GM18873 (cell line): ENCODE measurements at regions not wholly inside any gene's neighbourhood (a gene's known extent, or its start where the extent isn't known, plus 50 kb on each side); places are given as distances from the start of the nearest gene placed in this dataset.
"Not testable (repeated sequence)": the region's sequence is repeated elsewhere in the genome, so short reads cannot be mapped to it uniquely, and the experiment has no call there.

Experiments used
- ATAC-seq: cut with Tn5 transposase; IDR thresholded peaks from one replicate; pipeline ENCODE4 v1.9.1; 2021; ENCODE audit warnings: mild to moderate bottlenecking, moderate library complexity, moderate number of reproducible peaks; ENCODE audit not compliant: unreplicated experiment, low FRiP score

- ATAC-seq: no peak
Observed at GRCh38 chr3:11739706-11740105, 96.0 kb upstream of the VGLL4 start.

- ATAC-seq: no peak
Observed at GRCh38 chr3:11739123-11739522, 95.4 kb upstream of the VGLL4 start.

DNA sequence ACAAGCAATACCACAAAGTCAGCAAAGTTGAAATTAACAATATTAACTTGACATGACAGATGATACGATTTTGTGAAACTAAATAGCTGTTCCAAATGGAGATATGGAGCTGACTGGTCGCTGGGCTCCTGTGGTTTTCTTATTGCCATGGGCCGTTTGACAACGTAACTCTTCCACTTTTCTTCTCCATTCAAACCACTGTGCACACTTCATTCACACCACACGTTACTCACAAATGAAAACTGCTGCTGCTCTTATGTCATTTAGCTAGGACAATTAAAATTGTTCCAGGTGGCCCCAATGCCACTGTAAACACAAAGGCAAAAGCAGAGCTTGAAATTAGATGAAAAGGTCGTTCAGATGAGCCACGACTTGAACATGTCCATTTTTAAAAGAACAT is 94.0 kb upstream of the VGLL4 start:
- no peak for ATAC-seq

DNA sequence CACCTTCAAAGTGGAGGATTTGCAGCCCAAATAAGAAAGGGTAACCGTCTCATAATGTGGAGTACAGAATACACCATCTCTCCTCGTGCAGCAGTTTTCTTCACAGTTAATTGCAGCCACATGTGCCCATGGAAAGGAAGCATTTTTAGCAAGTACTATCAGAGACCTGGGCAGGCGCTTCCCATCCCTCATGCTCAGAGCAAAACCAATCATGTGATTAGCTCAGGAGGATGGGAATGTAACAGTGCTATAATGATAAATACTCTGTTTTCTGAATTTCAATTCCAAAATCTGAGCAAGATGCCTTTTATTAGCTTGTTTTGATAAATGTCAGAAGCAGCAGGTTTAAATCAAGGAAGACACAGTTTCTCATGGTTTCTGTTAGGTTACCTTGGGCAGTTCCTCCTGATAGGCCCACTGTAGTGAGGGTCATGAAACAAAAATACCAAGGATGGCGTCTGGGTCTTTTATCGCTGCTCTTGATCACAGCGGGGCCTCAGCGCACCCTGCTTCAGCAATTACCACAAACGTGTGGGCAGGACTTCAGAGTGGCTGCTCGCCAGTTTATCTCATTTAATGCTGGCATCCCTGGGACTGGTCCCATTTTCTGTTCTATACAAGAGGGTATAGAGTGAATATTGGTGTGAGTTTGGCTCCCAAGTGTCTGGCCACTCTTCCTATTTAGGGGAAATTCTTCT is 92.6 kb upstream of the VGLL4 start:
- no peak for ATAC-seq

GRCh38 chr3:11735638-11736037 is 91.9 kb upstream of the VGLL4 start:
- no peak for ATAC-seq

DNA sequence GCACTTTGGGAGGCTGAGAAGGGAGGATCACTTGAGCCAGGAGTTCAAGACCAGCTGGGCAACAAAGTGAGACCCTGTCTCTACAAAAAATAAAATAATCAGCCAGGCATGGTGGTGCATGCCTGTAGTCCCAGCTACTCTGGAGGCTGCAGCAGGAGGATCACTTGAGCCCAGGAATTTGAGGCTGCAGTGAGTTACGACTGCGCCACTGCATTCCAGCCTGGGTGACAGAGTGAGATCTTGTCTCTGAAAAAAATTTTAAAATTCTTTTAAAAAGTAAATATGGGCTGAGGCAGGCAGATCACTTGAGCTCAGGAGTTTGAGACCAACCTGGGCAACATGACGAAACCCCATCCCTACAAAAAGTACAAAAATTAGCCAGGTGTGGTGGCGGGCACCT is 91.4 kb upstream of the VGLL4 start:
- not testable (repeated sequence) for ATAC-seq

DNA sequence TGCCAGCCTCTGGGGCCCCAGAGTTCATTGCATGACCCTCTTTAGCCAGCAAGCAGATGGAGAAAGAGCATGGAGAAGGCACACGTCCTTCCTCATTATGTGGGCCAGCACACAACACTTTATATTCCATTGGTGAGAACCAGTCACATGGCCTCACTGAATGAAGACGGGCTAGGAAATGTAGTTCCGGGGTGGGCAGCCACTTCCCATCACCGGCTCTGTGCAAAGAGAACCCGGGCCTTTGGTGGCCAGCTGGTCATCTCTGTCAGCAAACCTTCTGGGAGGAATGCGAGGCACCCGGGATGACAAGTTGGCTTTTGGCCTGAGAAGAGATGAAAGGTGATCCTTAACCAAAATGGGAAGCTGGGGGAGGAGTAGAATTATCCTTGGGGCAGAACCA is 90.2 kb upstream of the VGLL4 start:
- no peak for ATAC-seq

DNA sequence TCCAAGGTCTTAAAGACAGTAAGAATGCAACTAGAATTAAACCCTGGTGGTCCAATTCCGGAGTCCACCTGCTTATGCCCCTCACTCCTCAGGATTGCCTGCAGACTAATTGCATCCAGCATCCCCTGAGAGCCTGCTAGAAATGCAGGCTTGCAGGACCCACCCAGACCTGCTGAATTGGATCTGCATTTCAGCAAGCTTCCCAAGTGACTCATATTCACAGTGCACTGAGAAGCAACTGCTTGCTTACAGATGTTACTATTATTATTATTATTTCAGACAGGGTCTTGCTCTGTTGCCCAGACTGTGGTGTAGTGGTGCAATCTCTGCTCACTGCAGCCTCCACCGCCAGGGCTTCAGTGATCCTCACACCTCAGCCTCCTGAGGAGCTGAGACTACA is 83.5 kb upstream of the VGLL4 start:
- ATAC-seq: no peak

- no peak for ATAC-seq
Observed at GRCh38 chr3:11726146-11726545, 82.4 kb upstream of the VGLL4 start.

GRCh38 chr3:11725340-11725641 is 81.6 kb upstream of the VGLL4 start:
- not testable (repeated sequence) for ATAC-seq

DNA sequence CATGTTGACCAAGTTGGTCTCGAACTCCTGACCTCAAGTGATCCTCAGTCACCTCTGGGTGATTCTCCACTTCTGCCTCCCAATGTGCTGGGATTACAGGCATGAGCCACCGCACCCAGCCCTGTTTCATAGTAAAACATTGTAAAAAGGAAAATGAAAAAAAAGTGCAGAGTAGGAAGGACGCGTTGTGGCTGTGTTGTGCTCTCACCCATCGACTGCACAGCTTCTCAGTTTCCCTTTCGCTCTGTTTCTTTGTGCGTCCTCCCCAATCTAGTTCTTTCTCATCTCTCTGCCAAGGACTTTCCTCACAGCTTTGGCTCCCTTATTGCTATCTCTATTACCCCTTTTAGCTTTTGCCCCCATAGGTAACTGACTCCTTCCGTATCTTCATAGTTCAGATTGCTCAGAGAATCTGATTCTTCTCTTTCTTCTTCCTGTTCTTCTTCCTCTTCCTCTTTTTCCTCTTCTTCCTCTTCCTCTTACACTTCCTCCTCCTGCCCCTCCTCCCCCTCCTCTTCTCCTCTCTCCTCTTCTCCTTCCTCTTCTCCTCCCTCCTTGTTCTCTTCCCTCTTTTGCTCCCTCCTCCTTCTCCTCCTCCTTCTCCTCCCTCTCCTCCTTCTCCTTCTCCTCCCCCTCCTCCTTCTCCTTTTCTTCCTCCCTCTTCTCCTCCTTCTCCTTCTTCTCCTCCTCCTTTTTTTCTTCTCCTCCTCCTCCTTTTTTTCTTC is 81.1 kb upstream of the VGLL4 start:
- ATAC-seq: no peak

DNA sequence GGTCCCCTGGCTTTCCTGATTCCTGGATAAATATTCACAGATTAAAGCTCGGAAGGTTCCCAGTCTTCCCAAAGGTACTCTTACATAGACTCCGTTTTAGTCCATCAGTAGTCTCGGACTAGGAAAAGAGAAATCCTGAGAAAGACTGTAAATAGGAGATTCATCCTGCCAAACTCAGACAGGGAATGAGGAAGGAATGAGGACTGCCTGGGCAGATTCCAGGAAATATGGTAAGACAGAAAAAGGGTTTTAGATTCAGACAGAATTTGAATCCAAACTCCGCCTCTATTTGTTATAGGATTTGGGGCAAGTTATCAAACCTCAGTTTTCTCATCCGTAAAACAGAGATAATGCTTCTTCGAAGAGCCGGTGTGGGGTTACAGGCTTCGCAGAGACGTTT is 77.8 kb upstream of the VGLL4 start:
- no peak for ATAC-seq

GRCh38 chr3:11720917-11721411 is 77.2 kb upstream of the VGLL4 start:
- no peak for ATAC-seq

DNA sequence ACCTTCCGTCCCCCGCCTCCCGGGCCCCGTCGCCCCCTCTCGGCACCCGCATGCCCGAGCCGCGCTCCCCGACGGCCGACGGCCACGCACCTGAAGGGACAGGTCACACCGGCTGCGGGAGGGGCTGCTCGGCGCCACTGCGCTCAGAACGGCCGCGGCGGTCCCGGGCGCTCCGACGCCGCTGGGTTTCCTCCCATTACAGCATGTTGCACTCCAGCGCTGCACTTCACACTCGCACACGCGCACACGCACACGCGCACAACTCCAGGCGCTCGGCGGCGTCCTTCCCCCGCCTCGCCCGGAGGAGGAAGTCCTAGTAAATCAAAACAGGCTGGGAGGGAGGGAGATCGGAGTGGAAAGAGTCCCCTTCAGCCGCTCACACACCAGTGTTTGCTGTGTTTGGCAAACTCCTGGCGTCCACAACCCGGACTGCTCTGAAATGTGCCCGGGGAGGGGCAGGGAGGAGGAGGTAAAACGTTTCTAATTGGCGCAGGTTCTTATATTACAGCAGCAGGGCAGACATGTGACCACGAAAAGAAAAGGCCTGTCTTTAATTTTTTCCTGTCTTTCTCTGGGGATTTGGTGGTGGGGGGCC is 76.7 kb upstream of the VGLL4 start:
- ATAC-seq: no peak

DNA sequence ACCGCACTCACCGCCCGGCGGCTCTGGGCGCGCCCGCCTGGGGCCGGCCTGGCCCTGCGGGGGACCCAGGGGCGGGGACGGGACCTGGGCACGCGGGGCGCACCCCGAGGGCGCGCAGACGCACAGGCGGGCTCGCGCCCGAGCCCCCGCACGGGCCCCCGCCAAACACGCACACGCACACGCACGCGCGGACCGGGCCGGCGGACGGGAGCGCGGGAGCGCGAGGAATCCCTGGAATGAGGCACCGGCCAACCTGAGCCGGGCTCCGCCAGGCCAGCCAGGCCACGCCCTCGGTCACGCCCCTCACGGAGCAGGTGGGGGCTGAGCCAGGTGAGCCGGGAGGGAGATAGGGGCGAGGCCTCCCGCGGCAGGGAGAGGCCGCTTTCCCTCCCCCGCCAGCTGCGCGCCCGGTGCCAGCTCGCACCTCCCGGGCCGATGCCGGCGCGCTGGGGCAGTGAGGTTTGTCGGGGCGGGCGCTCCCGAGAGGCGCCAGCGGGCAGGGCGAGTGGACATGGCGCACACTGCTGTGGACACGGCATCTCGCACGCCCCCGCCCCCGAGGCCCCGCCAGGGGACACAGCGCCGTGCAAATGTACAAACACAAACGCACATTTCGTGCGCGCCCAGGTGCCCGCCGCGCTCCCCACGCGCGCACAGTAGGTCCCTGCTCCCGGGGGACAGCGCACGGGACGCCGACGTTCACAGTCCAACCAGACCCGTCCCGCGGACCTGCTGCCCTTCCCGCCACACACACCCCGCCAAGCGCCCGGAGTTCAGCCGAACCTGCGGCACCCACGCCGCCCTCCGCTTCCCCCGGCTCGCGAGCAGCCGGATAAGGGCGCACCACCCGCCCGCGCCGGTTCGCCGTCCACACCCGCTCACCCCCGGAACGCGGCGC is 75.9 kb upstream of the VGLL4 start:
- peak; percentile 61 for ATAC-seq

DNA sequence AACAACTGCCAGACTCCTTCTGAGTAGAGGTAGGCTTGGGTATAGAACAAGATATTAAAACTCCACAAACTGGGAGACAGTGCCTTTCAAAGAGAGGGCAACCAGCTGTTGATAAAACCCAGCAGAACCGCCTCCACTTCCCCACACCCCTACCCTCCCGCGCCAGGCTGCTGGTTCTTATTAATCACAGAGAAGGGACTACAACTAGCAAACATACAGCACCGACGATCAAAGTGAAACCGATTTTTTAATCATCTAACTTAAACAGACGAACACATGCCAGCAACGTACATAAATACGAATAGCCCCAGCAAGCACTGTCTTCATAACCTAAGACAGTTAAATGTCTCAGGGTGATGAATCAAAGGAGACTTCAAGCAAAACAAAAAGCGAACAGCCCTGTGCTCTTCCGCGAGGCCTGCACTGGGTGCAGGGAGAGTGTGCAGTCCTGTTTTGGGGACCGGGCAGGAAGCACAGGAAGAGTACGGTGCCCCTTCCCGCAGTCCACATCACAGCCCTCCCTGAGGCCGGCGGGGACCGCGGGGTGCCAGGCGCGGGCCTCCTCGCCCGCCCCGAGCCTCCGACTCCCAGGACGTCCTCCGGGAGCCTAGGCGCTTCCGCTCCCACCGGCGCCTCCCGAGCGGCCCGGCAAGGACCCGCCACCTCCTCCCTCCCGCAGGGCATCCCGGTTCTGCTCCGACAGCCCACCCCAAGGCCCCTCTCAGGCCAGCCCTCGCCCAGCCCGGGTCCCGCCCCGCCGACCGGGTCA is 75.1 kb upstream of the VGLL4 start:
- ATAC-seq: peak; percentile 14

DNA sequence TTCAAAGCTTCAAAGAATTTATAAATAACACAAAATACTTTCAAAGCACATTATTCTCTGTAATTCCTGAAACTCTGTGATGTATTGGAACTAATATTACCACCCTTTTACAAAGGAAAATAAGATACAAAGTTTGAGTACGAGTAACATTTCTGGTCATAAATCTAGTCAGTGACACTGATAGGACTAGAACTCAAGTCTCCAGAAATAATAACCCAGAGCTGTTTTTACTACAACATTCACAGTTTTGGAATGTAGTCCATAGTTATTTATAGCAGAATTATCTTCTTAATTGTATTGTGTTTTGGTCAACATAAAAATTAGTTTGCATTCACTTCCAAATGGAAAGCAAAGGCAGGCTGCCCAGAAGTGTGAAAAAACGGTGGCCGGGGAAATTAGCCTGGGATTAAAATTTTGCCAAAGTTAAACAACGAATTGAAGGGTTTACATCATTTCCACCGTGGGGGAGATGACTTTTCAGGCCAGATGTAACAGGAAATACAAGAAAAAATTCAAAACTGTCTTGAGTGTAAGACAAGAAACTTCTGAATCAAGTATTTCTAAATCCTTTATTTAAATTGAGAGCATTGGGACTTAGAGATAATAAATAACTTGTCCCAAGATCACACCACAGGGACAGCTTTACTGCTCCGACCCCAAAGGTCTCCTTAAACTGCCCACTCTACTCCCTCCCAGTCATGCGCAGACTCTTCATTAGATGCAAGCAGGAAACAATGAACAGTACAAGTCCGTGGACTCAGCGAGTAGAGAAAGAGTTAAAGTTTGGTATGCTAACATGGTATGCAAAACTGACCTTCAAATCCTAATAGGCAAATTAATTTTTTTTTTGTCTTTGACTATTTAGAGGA is 74.3 kb upstream of the VGLL4 start:
- ATAC-seq: peak; percentile 26

GRCh38 chr3:11717301-11717700 is 73.6 kb upstream of the VGLL4 start:
- no peak for ATAC-seq
